ENCODE measurements at regions not wholly inside any gene's neighbourhood (a gene's known extent, or its start where the extent isn't known, plus 50 kb on each side); places are given as distances from the start of the nearest gene placed in this dataset.

GRCh38 chr4:177632481-177632880 is 190.2 kb upstream of the AGA start:
- ChIA-PET POLR2A (no interaction called here), RAD21 (ENCODE audit: low non-redundant PET in 1 of 2, low total read pairs in 2 of 2, uncharacterized antibody in 2 of 2, unreplicated experiment in 2 of 2) (no interaction called here), CTCF (no interaction called here)
- no peaks in the 10 kb centered on the region for H3K27me3 ChIP-seq (ENCODE audit: insufficient read depth, low read length)
- H3K27ac ChIP-seq (ENCODE audit: low read depth, low read length) = no peak overlapping the region
- no peak overlapping the region for H3K9ac ChIP-seq (ENCODE audit: low read length)
- no TSS peak for BruUV-seq (replicated peaks)
- no peak overlapping the region for H2AFZ ChIP-seq (ENCODE audit: low read depth, low read length, poor library complexity, severe bottlenecking)
- no peaks in the 10 kb centered on the region for H3K9me2 ChIP-seq (ENCODE audit: insufficient read depth)
- DNase-seq (ENCODE audit: low read depth, low spot score) = no peak
- H3K4me1 ChIP-seq (ENCODE audit: control insufficient read depth in 1 of 2, insufficient read depth in 2 of 2, low read length in 2 of 2) = peaks cover 0 to 4% of the 10 kb centered on the region in 2 experiments; a peak in 1 of 4 replicates
- H4K20me1 ChIP-seq (ENCODE audit: insufficient read depth) = no peaks in the 10 kb centered on the region
- no peaks in the 10 kb centered on the region for H3K79me2 ChIP-seq (ENCODE audit: insufficient read depth, low read length)
- H3K4me3 ChIP-seq (replicated peaks in 1 of 2; ENCODE audit: low read depth in 1 of 2, low read length in 2 of 2) = no peak overlapping the region
- no peaks in the 10 kb centered on the region for H3K36me3 ChIP-seq (ENCODE audit: control insufficient read depth in 1 of 2, insufficient read depth in 2 of 2, low read length in 2 of 2)
- no peaks in the 10 kb centered on the region for H3K9me3 ChIP-seq (ENCODE audit: control insufficient read depth in 1 of 2, insufficient read depth in 1 of 2, low read depth in 1 of 2, low read length in 2 of 2)
- no peak for ATAC-seq
- no peak overlapping the region for H3K4me2 ChIP-seq (ENCODE audit: low read length)
- intact Hi-C loops (cut with micrococcal nuclease) = no loop called here
- TF ChIP-seq TCF7L2 (IDR thresholded peaks at IDR 0.05; ENCODE audit: borderline replicate concordance, extremely low read depth, insufficient read depth, insufficient read length) (no peak), ZNF274 (IDR thresholded peaks at IDR 0.05; ENCODE audit: low read depth, low read length) (no peak), CEBPB (IDR thresholded peaks at IDR 0.05; ENCODE audit: low read depth) (no peak), CBX3 (IDR thresholded peaks at IDR 0.05; ENCODE audit: low read depth) (no peak), SP1 (IDR thresholded peaks at IDR 0.05; ENCODE audit: low read depth) (no peak), YY1 (IDR thresholded peaks at IDR 0.05; ENCODE audit: extremely low read depth, insufficient replicate concordance, low read depth, low read length) (no peak), JUND (IDR thresholded peaks at IDR 0.05) (no peak), POLR2AphosphoS5 (IDR thresholded peaks at IDR 0.05; ENCODE audit: low read depth, low read length) (no peak), EZH2phosphoT487 (IDR thresholded peaks at IDR 0.05; ENCODE audit: borderline replicate concordance) (no peak), POLR2A (IDR thresholded peaks at IDR 0.05; ENCODE audit: borderline replicate concordance, extremely low read depth, insufficient read depth, insufficient read length) (no peak), SRF (IDR thresholded peaks at IDR 0.05; ENCODE audit: low read depth) (no peak), ATF3 (IDR thresholded peaks at IDR 0.05) (no peak), ZFX (IDR thresholded peaks at IDR 0.05) (no peak), EGR1 (IDR thresholded peaks at IDR 0.05; ENCODE audit: low read depth) (no peak)
- TF ChIP-seq, protein P1, sequence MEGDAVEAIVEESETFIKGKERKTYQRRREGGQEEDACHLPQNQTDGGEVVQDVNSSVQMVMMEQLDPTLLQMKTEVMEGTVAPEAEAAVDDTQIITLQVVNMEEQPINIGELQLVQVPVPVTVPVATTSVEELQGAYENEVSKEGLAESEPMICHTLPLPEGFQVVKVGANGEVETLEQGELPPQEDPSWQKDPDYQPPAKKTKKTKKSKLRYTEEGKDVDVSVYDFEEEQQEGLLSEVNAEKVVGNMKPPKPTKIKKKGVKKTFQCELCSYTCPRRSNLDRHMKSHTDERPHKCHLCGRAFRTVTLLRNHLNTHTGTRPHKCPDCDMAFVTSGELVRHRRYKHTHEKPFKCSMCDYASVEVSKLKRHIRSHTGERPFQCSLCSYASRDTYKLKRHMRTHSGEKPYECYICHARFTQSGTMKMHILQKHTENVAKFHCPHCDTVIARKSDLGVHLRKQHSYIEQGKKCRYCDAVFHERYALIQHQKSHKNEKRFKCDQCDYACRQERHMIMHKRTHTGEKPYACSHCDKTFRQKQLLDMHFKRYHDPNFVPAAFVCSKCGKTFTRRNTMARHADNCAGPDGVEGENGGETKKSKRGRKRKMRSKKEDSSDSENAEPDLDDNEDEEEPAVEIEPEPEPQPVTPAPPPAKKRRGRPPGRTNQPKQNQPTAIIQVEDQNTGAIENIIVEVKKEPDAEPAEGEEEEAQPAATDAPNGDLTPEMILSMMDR (IDR thresholded peaks at IDR 0.05 in 2 of 3, conservative IDR thresholded peaks at IDR 0.05 in 1 of 3; ENCODE audit: borderline replicate concordance in 1 of 3, insufficient read depth in 1 of 3, low read depth in 2 of 3, low read length in 2 of 3) = no peak
- TF ChIP-seq, protein P2, sequence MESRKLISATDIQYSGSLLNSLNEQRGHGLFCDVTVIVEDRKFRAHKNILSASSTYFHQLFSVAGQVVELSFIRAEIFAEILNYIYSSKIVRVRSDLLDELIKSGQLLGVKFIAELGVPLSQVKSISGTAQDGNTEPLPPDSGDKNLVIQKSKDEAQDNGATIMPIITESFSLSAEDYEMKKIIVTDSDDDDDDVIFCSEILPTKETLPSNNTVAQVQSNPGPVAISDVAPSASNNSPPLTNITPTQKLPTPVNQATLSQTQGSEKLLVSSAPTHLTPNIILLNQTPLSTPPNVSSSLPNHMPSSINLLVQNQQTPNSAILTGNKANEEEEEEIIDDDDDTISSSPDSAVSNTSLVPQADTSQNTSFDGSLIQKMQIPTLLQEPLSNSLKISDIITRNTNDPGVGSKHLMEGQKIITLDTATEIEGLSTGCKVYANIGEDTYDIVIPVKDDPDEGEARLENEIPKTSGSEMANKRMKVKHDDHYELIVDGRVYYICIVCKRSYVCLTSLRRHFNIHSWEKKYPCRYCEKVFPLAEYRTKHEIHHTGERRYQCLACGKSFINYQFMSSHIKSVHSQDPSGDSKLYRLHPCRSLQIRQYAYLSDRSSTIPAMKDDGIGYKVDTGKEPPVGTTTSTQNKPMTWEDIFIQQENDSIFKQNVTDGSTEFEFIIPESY (IDR thresholded peaks at IDR 0.05; ENCODE audit: extremely low read depth, insufficient replicate concordance, low read length) = no peak
- TF ChIP-seq, protein P3, sequence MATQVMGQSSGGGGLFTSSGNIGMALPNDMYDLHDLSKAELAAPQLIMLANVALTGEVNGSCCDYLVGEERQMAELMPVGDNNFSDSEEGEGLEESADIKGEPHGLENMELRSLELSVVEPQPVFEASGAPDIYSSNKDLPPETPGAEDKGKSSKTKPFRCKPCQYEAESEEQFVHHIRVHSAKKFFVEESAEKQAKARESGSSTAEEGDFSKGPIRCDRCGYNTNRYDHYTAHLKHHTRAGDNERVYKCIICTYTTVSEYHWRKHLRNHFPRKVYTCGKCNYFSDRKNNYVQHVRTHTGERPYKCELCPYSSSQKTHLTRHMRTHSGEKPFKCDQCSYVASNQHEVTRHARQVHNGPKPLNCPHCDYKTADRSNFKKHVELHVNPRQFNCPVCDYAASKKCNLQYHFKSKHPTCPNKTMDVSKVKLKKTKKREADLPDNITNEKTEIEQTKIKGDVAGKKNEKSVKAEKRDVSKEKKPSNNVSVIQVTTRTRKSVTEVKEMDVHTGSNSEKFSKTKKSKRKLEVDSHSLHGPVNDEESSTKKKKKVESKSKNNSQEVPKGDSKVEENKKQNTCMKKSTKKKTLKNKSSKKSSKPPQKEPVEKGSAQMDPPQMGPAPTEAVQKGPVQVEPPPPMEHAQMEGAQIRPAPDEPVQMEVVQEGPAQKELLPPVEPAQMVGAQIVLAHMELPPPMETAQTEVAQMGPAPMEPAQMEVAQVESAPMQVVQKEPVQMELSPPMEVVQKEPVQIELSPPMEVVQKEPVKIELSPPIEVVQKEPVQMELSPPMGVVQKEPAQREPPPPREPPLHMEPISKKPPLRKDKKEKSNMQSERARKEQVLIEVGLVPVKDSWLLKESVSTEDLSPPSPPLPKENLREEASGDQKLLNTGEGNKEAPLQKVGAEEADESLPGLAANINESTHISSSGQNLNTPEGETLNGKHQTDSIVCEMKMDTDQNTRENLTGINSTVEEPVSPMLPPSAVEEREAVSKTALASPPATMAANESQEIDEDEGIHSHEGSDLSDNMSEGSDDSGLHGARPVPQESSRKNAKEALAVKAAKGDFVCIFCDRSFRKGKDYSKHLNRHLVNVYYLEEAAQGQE (IDR thresholded peaks at IDR 0.05; ENCODE audit: low read depth) = no peak

Data from HCT116 (cell line).